HEK293 (cell line): ENCODE measurements at regions not wholly inside any gene's neighbourhood (a gene's known extent, or its start where the extent isn't known, plus 50 kb on each side); places are given as distances from the start of the nearest gene placed in this dataset.

Source experiments
- CTCF ChIA-PET: fragments of 350-600 bp; formaldehyde crosslinking; extraction: SDS; loops from one replicate; lab custom pipeline; 2021; ENCODE audit warnings: antibody characterized with exemption; lab: Yijun Ruan, JAX
- POLR2A ChIA-PET: fragments of 300-600 bp; formaldehyde crosslinking; extraction: SDS; loops from one replicate; lab custom pipeline; 2020; ENCODE audit warnings: antibody characterized with exemption, inconsistent platforms; lab: Yijun Ruan, JAX
- H3K27ac ChIP-seq: fragments of 200-500 bp; sonication (Bioruptor generic); 2 replicates; pipeline ENCODE4 v1.5.1; 2014; ENCODE audit warnings: low read depth, low read length, control low read depth, inconsistent platforms; ENCODE audit errors: extremely low read depth
- H3K36me3 ChIP-seq, 2 experiments: fragments of 200-500 bp in 1 of 2; sonication (Bioruptor generic) in 1 of 2; 1 replicate in 1 of 2; 2 replicates in 1 of 2; pipeline ENCODE4 v1.5.1; 2014 to 2017; ENCODE audit warnings: inconsistent platforms in 2 of 2, low read length in 2 of 2; ENCODE audit not compliant: control insufficient read depth in 2 of 2, insufficient read depth in 1 of 2
- H3K4me1 ChIP-seq: fragments of 200-500 bp; sonication (Bioruptor generic); 2 replicates; pipeline ENCODE4 v1.5.1; 2014; ENCODE audit warnings: mild to moderate bottlenecking, low read length, inconsistent platforms; ENCODE audit not compliant: control insufficient read depth, insufficient read depth
- H3K4me3 ChIP-seq: 2 replicates; pipeline ENCODE4 v1.5.1; 2011; ENCODE audit warnings: low read depth, mild to moderate bottlenecking, control low read depth, low read length, moderate library complexity
- H3K9me3 ChIP-seq: fragments of 200-500 bp; sonication (Bioruptor generic); 2 replicates; pipeline ENCODE4 v1.5.1; 2014; ENCODE audit warnings: low read depth, low read length, inconsistent platforms; ENCODE audit not compliant: control insufficient read depth, insufficient read depth
- GFI1B ChIP-seq: fragments of 450-650 bp; formaldehyde crosslinking; IDR thresholded peaks from 2 replicates; pipeline ENCODE4 v1.5.1; 2016; ENCODE audit warnings: missing biosample characterization, missing genetic modification characterization
- HOXA7 ChIP-seq: sonication (generic); formaldehyde crosslinking; IDR thresholded peaks from 2 replicates; pipeline ENCODE4 v1.8.1; 2022; ENCODE audit warnings: missing genetic modification reagents, borderline replicate concordance
- HOXD13 ChIP-seq: sonication (generic); formaldehyde crosslinking; IDR thresholded peaks from 2 replicates; pipeline ENCODE4 v1.8.0; 2022; ENCODE audit warnings: missing genetic modification reagents, borderline replicate concordance
- KLF1 ChIP-seq: fragments of 450-650 bp; formaldehyde crosslinking; IDR thresholded peaks from 2 replicates; pipeline ENCODE4 v1.5.1; 2016; ENCODE audit warnings: missing biosample characterization, missing genetic modification characterization
- KLF16 ChIP-seq: fragments of 450-650 bp; formaldehyde crosslinking; IDR thresholded peaks from 2 replicates; pipeline ENCODE4 v1.5.1; 2017; ENCODE audit warnings: missing biosample characterization, missing genetic modification characterization
- KLF7 ChIP-seq: fragments of 450-650 bp; formaldehyde crosslinking; IDR thresholded peaks from 2 replicates; pipeline ENCODE4 v1.5.1; 2016; ENCODE audit warnings: missing biosample characterization, missing genetic modification characterization, borderline replicate concordance
- OVOL3 ChIP-seq: fragments of 450-650 bp; formaldehyde crosslinking; IDR thresholded peaks from 2 replicates; pipeline ENCODE4 v1.5.1; 2016; ENCODE audit warnings: missing biosample characterization, missing genetic modification characterization
- SALL2 ChIP-seq: fragments of 450-650 bp; formaldehyde crosslinking; IDR thresholded peaks from 2 replicates; pipeline ENCODE4 v1.5.0; 2017; ENCODE audit warnings: missing biosample characterization, mild to moderate bottlenecking, missing genetic modification characterization, borderline replicate concordance
- YY1 ChIP-seq: fragments of 450-650 bp; formaldehyde crosslinking; IDR thresholded peaks from 2 replicates; pipeline ENCODE4 v1.5.1; 2018; ENCODE audit warnings: missing biosample characterization, missing genetic modification characterization
- ZBTB1 ChIP-seq: fragments of 450-650 bp; formaldehyde crosslinking; IDR thresholded peaks from 2 replicates; pipeline ENCODE4 v1.5.1; 2016; ENCODE audit warnings: missing biosample characterization, missing genetic modification characterization
- ZBTB20 ChIP-seq: fragments of 450-650 bp; formaldehyde crosslinking; IDR thresholded peaks from 2 replicates; pipeline ENCODE4 v1.5.1; 2016; ENCODE audit warnings: missing biosample characterization, missing genetic modification characterization
- ZNF133 ChIP-seq: fragments of 450-650 bp; formaldehyde crosslinking; IDR thresholded peaks from 2 replicates; pipeline ENCODE4 v1.5.1; 2016; ENCODE audit warnings: missing biosample characterization, missing genetic modification characterization
- ZNF214 ChIP-seq: fragments of 450-650 bp; formaldehyde crosslinking; IDR thresholded peaks from 2 replicates; pipeline ENCODE4 v1.5.1; 2017; ENCODE audit warnings: missing biosample characterization, mild to moderate bottlenecking, missing genetic modification characterization, borderline replicate concordance
- ZNF302 ChIP-seq: fragments of 450-650 bp; formaldehyde crosslinking; IDR thresholded peaks from 2 replicates; pipeline ENCODE4 v1.5.1; 2016; ENCODE audit warnings: missing biosample characterization, missing genetic modification characterization, low read depth
- ZNF324 ChIP-seq: fragments of 450-650 bp; formaldehyde crosslinking; IDR thresholded peaks from 2 replicates; pipeline ENCODE4 v1.5.1; 2016; ENCODE audit warnings: missing biosample characterization, missing genetic modification characterization
- ZNF548 ChIP-seq: fragments of 450-650 bp; formaldehyde crosslinking; IDR thresholded peaks from 2 replicates; pipeline ENCODE4 v1.5.1; 2016; ENCODE audit warnings: missing biosample characterization, missing genetic modification characterization
- ZNF561 ChIP-seq: fragments of 450-650 bp; IDR thresholded peaks from 2 replicates; pipeline ENCODE4 v1.5.1; 2018; ENCODE audit warnings: missing biosample characterization, missing genetic modification characterization, borderline replicate concordance
- ZNF626 ChIP-seq: fragments of 450-650 bp; sonication (Bioruptor Pico); formaldehyde crosslinking; IDR thresholded peaks from 2 replicates; pipeline ENCODE4 v1.5.1; 2018; ENCODE audit warnings: missing biosample characterization, missing genetic modification characterization, inconsistent platforms
- ZNF629 ChIP-seq: fragments of 450-650 bp; formaldehyde crosslinking; IDR thresholded peaks from 2 replicates; pipeline ENCODE4 v1.5.1; 2017; ENCODE audit warnings: missing biosample characterization, missing genetic modification characterization
- ZNF660 ChIP-seq: fragments of 450-650 bp; IDR thresholded peaks from 2 replicates; pipeline ENCODE4 v1.5.1; 2018; ENCODE audit warnings: missing biosample characterization, mild to moderate bottlenecking, missing genetic modification characterization
- ZNF670 ChIP-seq: fragments of 450-650 bp; formaldehyde crosslinking; IDR thresholded peaks from 2 replicates; pipeline ENCODE4 v1.5.1; 2016; ENCODE audit warnings: missing biosample characterization, missing genetic modification characterization, low read depth
- TF ChIP-seq, protein P1 (sequence below): fragments of 450-650 bp; formaldehyde crosslinking; IDR thresholded peaks from 2 replicates; pipeline ENCODE4 v1.5.1; 2016; ENCODE audit warnings: missing biosample characterization, missing genetic modification characterization
- TF ChIP-seq, protein P2 (sequence below): fragments of 450-650 bp; formaldehyde crosslinking; IDR thresholded peaks from 2 replicates; pipeline ENCODE4 v1.5.1; 2017; ENCODE audit warnings: missing biosample characterization, mild to moderate bottlenecking, missing genetic modification characterization, moderate library complexity
- TF ChIP-seq, protein P3 (sequence below): fragments of 450-650 bp; formaldehyde crosslinking; IDR thresholded peaks from 2 replicates; pipeline ENCODE4 v1.5.1; 2016; ENCODE audit warnings: missing biosample characterization, missing genetic modification characterization
- TF ChIP-seq, protein P4 (sequence below): fragments of 450-650 bp; formaldehyde crosslinking; IDR thresholded peaks from 2 replicates; pipeline ENCODE4 v1.5.1; 2016; ENCODE audit warnings: missing biosample characterization, missing genetic modification characterization

DNA sequence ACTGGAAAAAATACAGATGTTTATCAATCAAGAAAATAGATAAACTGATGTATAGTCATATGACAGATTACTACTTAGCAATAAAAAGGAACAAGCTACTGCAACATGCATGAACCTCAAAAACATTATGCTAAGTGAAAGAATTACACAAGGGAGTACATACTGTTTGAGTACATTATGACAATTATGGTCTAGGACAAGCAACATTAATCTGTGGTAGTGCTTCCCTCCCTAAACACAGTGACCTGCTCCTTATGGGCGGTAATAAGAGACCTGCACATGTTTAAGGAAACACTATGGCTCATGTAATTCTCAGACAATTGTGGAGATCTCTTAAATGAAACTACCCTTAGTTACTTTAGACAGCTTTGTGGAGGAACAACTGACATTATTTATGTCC is 421.2 kb upstream of the FBXO33 start (continued):
- TF ChIP-seq, protein P1, sequence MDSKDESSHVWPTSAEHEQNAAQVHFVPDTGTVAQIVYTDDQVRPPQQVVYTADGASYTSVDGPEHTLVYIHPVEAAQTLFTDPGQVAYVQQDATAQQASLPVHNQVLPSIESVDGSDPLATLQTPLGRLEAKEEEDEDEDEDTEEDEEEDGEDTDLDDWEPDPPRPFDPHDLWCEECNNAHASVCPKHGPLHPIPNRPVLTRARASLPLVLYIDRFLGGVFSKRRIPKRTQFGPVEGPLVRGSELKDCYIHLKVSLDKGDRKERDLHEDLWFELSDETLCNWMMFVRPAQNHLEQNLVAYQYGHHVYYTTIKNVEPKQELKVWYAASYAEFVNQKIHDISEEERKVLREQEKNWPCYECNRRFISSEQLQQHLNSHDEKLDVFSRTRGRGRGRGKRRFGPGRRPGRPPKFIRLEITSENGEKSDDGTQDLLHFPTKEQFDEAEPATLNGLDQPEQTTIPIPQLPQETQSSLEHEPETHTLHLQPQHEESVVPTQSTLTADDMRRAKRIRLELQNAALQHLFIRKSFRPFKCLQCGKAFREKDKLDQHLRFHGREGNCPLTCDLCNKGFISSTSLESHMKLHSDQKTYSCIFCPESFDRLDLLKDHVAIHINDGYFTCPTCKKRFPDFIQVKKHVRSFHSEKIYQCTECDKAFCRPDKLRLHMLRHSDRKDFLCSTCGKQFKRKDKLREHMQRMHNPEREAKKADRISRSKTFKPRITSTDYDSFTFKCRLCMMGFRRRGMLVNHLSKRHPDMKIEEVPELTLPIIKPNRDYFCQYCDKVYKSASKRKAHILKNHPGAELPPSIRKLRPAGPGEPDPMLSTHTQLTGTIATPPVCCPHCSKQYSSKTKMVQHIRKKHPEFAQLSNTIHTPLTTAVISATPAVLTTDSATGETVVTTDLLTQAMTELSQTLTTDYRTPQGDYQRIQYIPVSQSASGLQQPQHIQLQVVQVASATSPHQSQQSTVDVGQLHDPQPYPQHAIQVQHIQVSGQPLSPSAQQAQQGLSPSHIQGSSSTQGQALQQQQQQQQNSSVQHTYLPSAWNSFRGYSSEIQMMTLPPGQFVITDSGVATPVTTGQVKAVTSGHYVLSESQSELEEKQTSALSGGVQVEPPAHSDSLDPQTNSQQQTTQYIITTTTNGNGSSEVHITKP: no peak

DNA sequence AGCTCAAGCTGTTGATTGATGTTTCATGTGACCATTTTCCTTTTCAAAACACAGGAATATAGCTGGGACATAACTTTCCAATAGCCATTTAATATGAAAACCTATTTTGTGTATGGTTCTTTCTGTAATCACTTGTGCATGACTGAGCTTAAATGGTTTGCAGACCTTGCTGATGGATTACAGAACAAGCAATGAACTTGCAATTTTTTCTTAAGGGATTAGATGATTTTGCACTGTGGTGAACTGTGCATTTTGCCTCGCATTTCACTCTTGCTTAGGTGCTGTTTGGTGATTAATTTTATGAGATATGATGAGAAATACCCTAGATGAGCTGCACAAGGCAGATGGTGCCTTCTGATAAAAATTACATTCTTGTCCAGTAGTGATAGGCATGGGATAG is 419.0 kb upstream of the FBXO33 start:
- H3K4me1 ChIP-seq: no peaks in the 10 kb centered on the region
- ChIA-PET POLR2A (no interaction called here), CTCF (no interaction called here)
- H3K27ac ChIP-seq: no peak overlapping the region
- H3K36me3 ChIP-seq: no peaks in the 10 kb centered on the region
- no peaks in the 10 kb centered on the region for H3K9me3 ChIP-seq
- TF ChIP-seq GFI1B (tag by site-specific recombination): no peak
- TF ChIP-seq ZBTB20 (tag by site-specific recombination): no peak
- TF ChIP-seq ZNF561: no peak
- TF ChIP-seq, protein P1: no peak
- TF ChIP-seq, protein P2, sequence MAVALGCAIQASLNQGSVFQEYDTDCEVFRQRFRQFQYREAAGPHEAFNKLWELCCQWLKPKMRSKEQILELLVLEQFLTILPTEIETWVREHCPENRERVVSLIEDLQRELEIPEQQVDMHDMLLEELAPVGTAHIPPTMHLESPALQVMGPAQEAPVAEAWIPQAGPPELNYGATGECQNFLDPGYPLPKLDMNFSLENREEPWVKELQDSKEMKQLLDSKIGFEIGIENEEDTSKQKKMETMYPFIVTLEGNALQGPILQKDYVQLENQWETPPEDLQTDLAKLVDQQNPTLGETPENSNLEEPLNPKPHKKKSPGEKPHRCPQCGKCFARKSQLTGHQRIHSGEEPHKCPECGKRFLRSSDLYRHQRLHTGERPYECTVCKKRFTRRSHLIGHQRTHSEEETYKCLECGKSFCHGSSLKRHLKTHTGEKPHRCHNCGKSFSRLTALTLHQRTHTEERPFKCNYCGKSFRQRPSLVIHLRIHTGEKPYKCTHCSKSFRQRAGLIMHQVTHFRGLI (tag by site-specific recombination): no peak
- TF ChIP-seq, protein P3, sequence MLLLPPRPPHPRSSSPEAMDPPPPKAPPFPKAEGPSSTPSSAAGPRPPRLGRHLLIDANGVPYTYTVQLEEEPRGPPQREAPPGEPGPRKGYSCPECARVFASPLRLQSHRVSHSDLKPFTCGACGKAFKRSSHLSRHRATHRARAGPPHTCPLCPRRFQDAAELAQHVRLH (tag by site-specific recombination): no peak
- no peak for TF ChIP-seq ZBTB1 (tag by site-specific recombination)
- no peak for TF ChIP-seq KLF7 (tag by site-specific recombination)
- TF ChIP-seq, protein P4, sequence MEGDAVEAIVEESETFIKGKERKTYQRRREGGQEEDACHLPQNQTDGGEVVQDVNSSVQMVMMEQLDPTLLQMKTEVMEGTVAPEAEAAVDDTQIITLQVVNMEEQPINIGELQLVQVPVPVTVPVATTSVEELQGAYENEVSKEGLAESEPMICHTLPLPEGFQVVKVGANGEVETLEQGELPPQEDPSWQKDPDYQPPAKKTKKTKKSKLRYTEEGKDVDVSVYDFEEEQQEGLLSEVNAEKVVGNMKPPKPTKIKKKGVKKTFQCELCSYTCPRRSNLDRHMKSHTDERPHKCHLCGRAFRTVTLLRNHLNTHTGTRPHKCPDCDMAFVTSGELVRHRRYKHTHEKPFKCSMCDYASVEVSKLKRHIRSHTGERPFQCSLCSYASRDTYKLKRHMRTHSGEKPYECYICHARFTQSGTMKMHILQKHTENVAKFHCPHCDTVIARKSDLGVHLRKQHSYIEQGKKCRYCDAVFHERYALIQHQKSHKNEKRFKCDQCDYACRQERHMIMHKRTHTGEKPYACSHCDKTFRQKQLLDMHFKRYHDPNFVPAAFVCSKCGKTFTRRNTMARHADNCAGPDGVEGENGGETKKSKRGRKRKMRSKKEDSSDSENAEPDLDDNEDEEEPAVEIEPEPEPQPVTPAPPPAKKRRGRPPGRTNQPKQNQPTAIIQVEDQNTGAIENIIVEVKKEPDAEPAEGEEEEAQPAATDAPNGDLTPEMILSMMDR (tag by site-specific recombination): no peak
- no peak for TF ChIP-seq SALL2 (tag by site-specific recombination)
- H3K4me3 ChIP-seq: no peak overlapping the region

DNA sequence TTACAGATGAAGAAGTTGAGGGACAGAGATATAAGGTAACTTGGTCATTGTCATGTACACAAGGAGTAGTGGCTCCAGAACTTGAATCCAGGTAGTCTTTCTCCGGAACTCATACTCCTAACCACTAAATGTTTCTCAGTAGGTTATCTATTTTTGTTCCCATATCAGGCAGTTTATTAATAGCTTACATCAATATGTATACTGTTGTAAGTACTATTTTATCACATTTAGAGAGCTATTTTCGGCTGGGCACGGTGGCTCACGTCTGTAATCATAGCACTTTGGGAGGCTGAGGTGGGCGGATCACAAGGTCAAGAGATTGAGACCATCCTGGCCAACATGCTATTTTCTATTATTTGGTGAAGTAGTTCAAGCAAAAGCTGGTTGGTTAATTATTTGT is 415.6 kb upstream of the FBXO33 start:
- POLR2A ChIA-PET: no interaction called here
- CTCF ChIA-PET: no interaction called here
- no peak overlapping the region for H3K4me3 ChIP-seq
- no peaks in the 10 kb centered on the region for H3K9me3 ChIP-seq
- no peak overlapping the region for H3K27ac ChIP-seq
- no peaks in the 10 kb centered on the region for H3K36me3 ChIP-seq
- no peaks in the 10 kb centered on the region for H3K4me1 ChIP-seq
- no peak for TF ChIP-seq ZNF214 (tag by site-specific recombination)
- TF ChIP-seq OVOL3 (tag by site-specific recombination): no peak
- no peak for TF ChIP-seq ZNF302 (tag by site-specific recombination)
- no peak for TF ChIP-seq ZNF660 (tag by site-specific recombination)
- TF ChIP-seq ZNF548 (tag by site-specific recombination): no peak
- TF ChIP-seq HOXD13 (CRISPR knock-in tag): no peak
- TF ChIP-seq YY1 (tag by site-specific recombination): no peak
- no peak for TF ChIP-seq KLF1 (tag by site-specific recombination)
- TF ChIP-seq HOXA7 (CRISPR knock-in tag): no peak
- no peak for TF ChIP-seq ZNF629 (tag by site-specific recombination)
- no peak for TF ChIP-seq ZNF324 (tag by site-specific recombination)
- TF ChIP-seq ZNF670: no peak
- no peak for TF ChIP-seq ZNF133
- no peak for TF ChIP-seq KLF16 (tag by site-specific recombination)
- no peak for TF ChIP-seq ZNF626 (tag by site-specific recombination)
